Adipocyte (in vitro differentiated cells): ENCODE measurements at regions not wholly inside any gene's neighbourhood (a gene's known extent, or its start where the extent isn't known, plus 50 kb on each side); places are given as distances from the start of the nearest gene placed in this dataset.

Experiments used
- DNase-seq: peaks from one replicate; pipeline ENCODE4 v3.0.0-alpha.2; 2015; ENCODE audit warnings: low read depth
- H3K27me3 ChIP-seq: replicated peaks from 2 replicates; pipeline ENCODE4 v1.7.0; 2013; ENCODE audit warnings: mild to moderate bottlenecking, low read length, moderate library complexity; ENCODE audit not compliant: control insufficient read depth, insufficient read depth
- H3K36me3 ChIP-seq: 2 replicates; pipeline ENCODE4 v1.7.0; 2013; ENCODE audit warnings: low read length, mild to moderate bottlenecking, moderate library complexity; ENCODE audit not compliant: control insufficient read depth, insufficient read depth, severe bottlenecking
- H3K4me1 ChIP-seq: 2 replicates; pipeline ENCODE4 v1.7.0; 2013; ENCODE audit warnings: mild to moderate bottlenecking, low read length, moderate library complexity; ENCODE audit not compliant: control insufficient read depth, insufficient read depth
- H3K4me3 ChIP-seq: 2 replicates; pipeline ENCODE4 v1.7.0; 2013; ENCODE audit warnings: mild to moderate bottlenecking, low read length, moderate library complexity
- H3K9ac ChIP-seq: 2 replicates; pipeline ENCODE4 v1.7.0; 2013; ENCODE audit warnings: mild to moderate bottlenecking, low read length, moderate library complexity
- H3K9me3 ChIP-seq: 2 replicates; pipeline ENCODE4 v1.7.0; 2013; ENCODE audit warnings: mild to moderate bottlenecking, low read length, moderate library complexity; ENCODE audit not compliant: control insufficient read depth

GRCh38 chr13:26813980-26814348, 53.4 kb upstream of the GPR12 start:
- H3K4me1 ChIP-seq, result no peaks in the 10 kb centered on the region
- peaks cover 24% of the 10 kb centered on the region for H3K27me3 ChIP-seq
- no peak overlapping the region for H3K4me3 ChIP-seq
- H3K9ac ChIP-seq, result no peak overlapping the region
- no peaks in the 10 kb centered on the region for H3K36me3 ChIP-seq
- no peak for DNase-seq
- no peaks in the 10 kb centered on the region for H3K9me3 ChIP-seq

GRCh38 chr13:26813321-26813979, 52.9 kb upstream of the GPR12 start:
- H3K27me3 ChIP-seq, result peaks cover 24% of the 10 kb centered on the region
- H3K9ac ChIP-seq, result no peak overlapping the region
- no peaks in the 10 kb centered on the region for H3K4me1 ChIP-seq
- no peak for DNase-seq
- H3K9me3 ChIP-seq, result no peaks in the 10 kb centered on the region
- H3K36me3 ChIP-seq, result no peaks in the 10 kb centered on the region
- no peak overlapping the region for H3K4me3 ChIP-seq

GRCh38 chr13:26811581-26811980, 51.0 kb upstream of the GPR12 start:
- Histone ChIP-seq H3K27me3 (peaks cover 24% of the 10 kb centered on the region), H3K9me3 (peaks cover 4% of the 10 kb centered on the region), H3K4me3 (no peak overlapping the region), H3K4me1 (no peaks in the 10 kb centered on the region), H3K36me3 (no peaks in the 10 kb centered on the region), H3K9ac (no peak overlapping the region)
- DNase-seq, result no peak
